Calu3 (cell line): ENCODE measurements at regions not wholly inside any gene's neighbourhood (a gene's known extent, or its start where the extent isn't known, plus 50 kb on each side); places are given as distances from the start of the nearest gene placed in this dataset.

Source experiments
- BruUV-seq: library from RNA; stranded (reverse); fragments of 400-500 nt; replicated peaks from 2 replicates; lab custom pipeline; 2021; lab: Mats Ljungman, UMichigan
- CTCF ChIA-PET: fragments of 300-600 bp; sonication (Branson Sonifier 250); formaldehyde crosslinking; loops from one replicate; lab custom pipeline; 2022; ENCODE audit warnings: antibody characterized with exemption; lab: Charles Lee
- DNase-seq: peaks from one replicate; pipeline ENCODE4 v3.0.0; 2022
- H3K27ac Mint-ChIP-seq: one replicate; pipeline ENCODE4 v1.8.0; 2022; ENCODE audit warnings: mixed read lengths; ENCODE audit not compliant: unreplicated experiment
- H3K27me3 Mint-ChIP-seq: one replicate; pipeline ENCODE4 v1.8.0; 2022; ENCODE audit warnings: mixed read lengths; ENCODE audit not compliant: unreplicated experiment
- H3K36me3 Mint-ChIP-seq: one replicate; pipeline ENCODE4 v1.8.0; 2022; ENCODE audit warnings: mild to moderate bottlenecking, moderate library complexity, mixed read lengths; ENCODE audit not compliant: insufficient read depth, unreplicated experiment
- H3K4me1 Mint-ChIP-seq: one replicate; pipeline ENCODE4 v1.8.0; 2022; ENCODE audit warnings: mild to moderate bottlenecking, low read depth, mixed read lengths; ENCODE audit not compliant: unreplicated experiment
- H3K4me3 Mint-ChIP-seq: one replicate; pipeline ENCODE4 v1.8.0; 2022; ENCODE audit warnings: mild to moderate bottlenecking, low read depth, moderate library complexity, mixed read lengths; ENCODE audit not compliant: unreplicated experiment
- H3K9me3 Mint-ChIP-seq: one replicate; pipeline ENCODE4 v1.8.0; 2022; ENCODE audit warnings: low read depth, mixed read lengths; ENCODE audit not compliant: unreplicated experiment
- intact Hi-C: fragments of 100-400 bp; cut with micrococcal nuclease; formaldehyde crosslinking; loops from one replicate; pipeline ENCODE4 v1.10.0; 2022; ENCODE audit not compliant: unreplicated experiment
- TF ChIP-seq, protein P1 (sequence below): fragments of 200-600 bp; IDR thresholded peaks from one replicate; pipeline ENCODE4 v1.8.0; 2022; ENCODE audit warnings: antibody characterized with exemption; ENCODE audit not compliant: unreplicated experiment

DNA sequence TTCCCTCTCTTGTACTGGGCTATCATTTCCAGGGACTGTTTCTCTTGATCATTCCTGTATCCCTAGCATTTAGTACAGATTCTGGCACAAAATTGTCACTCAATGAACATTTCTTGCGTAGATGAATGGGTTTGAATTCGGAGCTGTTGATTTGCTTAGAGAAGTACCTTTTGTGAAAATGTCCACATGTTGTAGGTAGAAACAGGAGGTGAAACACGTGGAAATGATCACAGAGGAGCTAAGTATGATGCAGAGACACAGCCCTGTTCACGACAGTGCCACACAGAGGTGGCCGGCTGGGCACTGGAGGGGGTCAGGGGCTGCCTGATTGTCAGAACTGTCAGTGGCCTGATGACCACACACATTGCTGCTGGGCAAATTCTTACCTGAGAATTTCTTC lies 196.1 kb upstream of the PRKCQ start:
- intact Hi-C loops = no loop called here

DNA sequence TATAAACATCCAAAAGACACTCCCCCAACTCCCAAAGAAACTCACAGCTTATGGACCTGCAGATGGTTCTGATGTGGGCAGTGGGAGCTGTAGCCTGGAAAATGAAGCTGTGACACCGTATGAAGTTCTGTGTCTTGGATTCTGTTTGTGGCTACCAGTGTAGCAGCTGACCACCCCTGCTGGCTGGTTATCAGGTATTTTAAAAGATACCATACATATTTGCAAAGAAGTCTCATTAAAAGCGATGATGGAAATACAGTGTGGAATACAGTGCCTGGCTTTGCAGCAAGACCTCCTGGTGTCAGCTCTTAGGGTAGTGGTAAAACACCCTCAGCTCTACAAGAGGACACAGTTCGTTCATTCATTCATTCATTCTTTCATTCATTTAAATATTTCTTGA lies 194.3 kb upstream of the PRKCQ start:
- no peaks in the 10 kb centered on the region for H3K27me3 Mint-ChIP-seq
- no peak overlapping the region for H3K4me3 Mint-ChIP-seq
- H3K27ac Mint-ChIP-seq = no peak overlapping the region
- CTCF ChIA-PET = no interaction called here
- BruUV-seq = no TSS peak
- intact Hi-C loops = no loop called here
- TF ChIP-seq, protein P1, sequence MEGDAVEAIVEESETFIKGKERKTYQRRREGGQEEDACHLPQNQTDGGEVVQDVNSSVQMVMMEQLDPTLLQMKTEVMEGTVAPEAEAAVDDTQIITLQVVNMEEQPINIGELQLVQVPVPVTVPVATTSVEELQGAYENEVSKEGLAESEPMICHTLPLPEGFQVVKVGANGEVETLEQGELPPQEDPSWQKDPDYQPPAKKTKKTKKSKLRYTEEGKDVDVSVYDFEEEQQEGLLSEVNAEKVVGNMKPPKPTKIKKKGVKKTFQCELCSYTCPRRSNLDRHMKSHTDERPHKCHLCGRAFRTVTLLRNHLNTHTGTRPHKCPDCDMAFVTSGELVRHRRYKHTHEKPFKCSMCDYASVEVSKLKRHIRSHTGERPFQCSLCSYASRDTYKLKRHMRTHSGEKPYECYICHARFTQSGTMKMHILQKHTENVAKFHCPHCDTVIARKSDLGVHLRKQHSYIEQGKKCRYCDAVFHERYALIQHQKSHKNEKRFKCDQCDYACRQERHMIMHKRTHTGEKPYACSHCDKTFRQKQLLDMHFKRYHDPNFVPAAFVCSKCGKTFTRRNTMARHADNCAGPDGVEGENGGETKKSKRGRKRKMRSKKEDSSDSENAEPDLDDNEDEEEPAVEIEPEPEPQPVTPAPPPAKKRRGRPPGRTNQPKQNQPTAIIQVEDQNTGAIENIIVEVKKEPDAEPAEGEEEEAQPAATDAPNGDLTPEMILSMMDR = no peak
- H3K36me3 Mint-ChIP-seq = peaks cover 18% of the 10 kb centered on the region
- no peak for DNase-seq
- peaks cover 3% of the 10 kb centered on the region for H3K9me3 Mint-ChIP-seq
- peaks cover 22% of the 10 kb centered on the region for H3K4me1 Mint-ChIP-seq

More for the DNA sequence above, 196.1 kb upstream of the PRKCQ start:
- Mint-ChIP-seq H3K27me3 (no peaks in the 10 kb centered on the region), H3K4me3 (no peak overlapping the region), H3K4me1 (peaks cover 34% of the 10 kb centered on the region), H3K9me3 (peaks cover 3% of the 10 kb centered on the region), H3K27ac (no peak overlapping the region), H3K36me3 (peaks cover 18% of the 10 kb centered on the region)
- CTCF ChIA-PET = no interaction called here
- TF ChIP-seq, protein P1 = no peak
- no peak for DNase-seq
- BruUV-seq = no TSS peak

DNA sequence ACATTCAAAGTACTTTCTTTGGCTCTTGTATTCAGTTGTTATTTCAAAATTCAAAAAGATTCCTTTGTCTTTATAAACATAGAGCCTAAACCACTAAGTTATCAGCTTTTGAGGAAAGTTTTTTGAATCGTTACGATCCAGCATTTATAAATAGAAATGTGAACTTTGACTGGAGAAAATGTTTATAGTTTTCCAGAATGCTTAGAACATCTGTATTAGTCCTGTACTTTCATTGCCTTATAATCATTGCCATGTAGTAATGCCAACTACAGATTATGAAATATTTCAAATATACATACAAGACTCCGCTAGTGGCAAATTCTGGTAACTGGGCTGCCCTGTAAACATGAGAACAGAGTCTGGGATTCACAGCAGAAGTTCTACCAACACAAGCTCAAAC lies 191.3 kb upstream of the PRKCQ start:
- intact Hi-C loops = no loop called here

DNA sequence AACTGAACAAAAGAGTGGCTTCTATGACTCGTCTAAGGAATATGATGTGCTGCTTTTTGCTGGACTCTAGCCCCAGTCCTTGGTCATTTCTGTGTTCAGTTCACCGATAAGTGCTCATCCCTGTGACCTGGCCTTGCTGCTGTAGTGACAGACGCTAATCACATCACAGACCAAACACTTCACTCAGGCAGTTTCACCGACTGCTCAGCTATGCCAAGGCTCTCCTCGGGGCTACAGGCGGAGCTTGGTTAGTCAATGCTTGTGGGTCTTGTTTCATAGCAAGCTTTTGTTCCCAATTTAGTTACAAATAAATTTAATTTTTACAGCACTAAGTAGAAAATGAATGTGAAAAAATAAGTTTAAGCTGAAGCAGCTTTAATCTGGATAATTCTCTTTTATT lies 190.8 kb upstream of the PRKCQ start:
- intact Hi-C loops = no loop called here
- H3K27ac Mint-ChIP-seq = no peak overlapping the region
- no peak for DNase-seq
- no TSS peak for BruUV-seq
- H3K4me3 Mint-ChIP-seq = no peak overlapping the region
- H3K27me3 Mint-ChIP-seq = no peaks in the 10 kb centered on the region
- TF ChIP-seq, protein P1 = no peak
- H3K4me1 Mint-ChIP-seq = no peaks in the 10 kb centered on the region
- CTCF ChIA-PET = no interaction called here
- no peaks in the 10 kb centered on the region for H3K9me3 Mint-ChIP-seq
- H3K36me3 Mint-ChIP-seq = peaks cover 7% of the 10 kb centered on the region

More for the DNA sequence above, 191.3 kb upstream of the PRKCQ start:
- no peaks in the 10 kb centered on the region for H3K4me1 Mint-ChIP-seq
- H3K27ac Mint-ChIP-seq = no peak overlapping the region
- no peak overlapping the region for H3K4me3 Mint-ChIP-seq
- CTCF ChIA-PET = no interaction called here
- peaks cover 7% of the 10 kb centered on the region for H3K36me3 Mint-ChIP-seq
- TF ChIP-seq, protein P1 = no peak
- BruUV-seq = no TSS peak
- H3K27me3 Mint-ChIP-seq = no peaks in the 10 kb centered on the region
- H3K9me3 Mint-ChIP-seq = no peaks in the 10 kb centered on the region
- DNase-seq = no peak
